ENCODE measurements at regions not wholly inside any gene's neighbourhood (a gene's known extent, or its start where the extent isn't known, plus 50 kb on each side); places are given as distances from the start of the nearest gene placed in this dataset.

DNA sequence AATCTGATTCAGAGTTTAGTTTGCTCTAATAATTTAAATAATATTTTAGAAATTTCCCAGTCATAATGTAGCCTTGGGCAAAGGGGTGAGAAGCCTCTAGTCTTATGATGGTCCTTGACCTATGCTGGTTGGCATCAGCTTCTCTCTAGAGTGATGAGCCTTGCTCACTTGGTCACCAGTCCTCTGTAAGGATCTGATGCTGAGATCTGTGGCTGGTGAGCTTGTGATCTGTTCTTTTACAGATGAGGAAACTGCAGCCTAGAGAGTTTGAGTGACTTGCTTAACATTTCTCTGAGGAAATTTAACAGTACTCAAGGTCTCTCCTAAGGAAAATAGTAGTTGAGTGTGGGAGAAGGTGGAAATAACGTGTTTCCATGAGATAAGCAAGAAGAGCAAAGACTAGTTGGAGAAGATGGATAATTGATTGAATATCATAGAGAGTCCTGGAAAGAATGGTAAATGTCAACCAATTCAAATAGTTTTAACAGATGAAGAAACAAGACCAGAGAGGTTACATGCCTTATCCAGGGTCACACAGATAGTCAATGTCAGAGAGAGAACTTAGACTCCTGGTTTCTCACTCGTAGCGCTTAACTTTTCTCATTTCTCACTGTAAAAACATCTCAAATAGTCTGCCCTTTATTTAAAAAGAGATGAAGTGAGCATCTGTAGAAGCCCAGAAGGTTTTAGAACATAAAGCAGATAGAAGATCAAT is 89.7 kb upstream of the ETV6 start:
- Histone ChIP-seq H3K27me3 (ENCODE audit: insufficient read depth, low read length) (peaks cover 14% of the 10 kb centered on the region), H3K4me1 (ENCODE audit: insufficient read depth, low read length) (peaks cover 3% of the 10 kb centered on the region), H3K4me3 (ENCODE audit: insufficient read depth, low read length) (no peak overlapping the region), H2AFZ (ENCODE audit: low read length) (no peak overlapping the region), H3K9me3 (ENCODE audit: low read depth, low read length) (no peaks in the 10 kb centered on the region), H3K79me2 (ENCODE audit: insufficient read depth, low read length) (no peaks in the 10 kb centered on the region), H3K36me3 (ENCODE audit: insufficient read depth, low read length) (no peaks in the 10 kb centered on the region), H3K27ac (ENCODE audit: low read depth, low read length) (no peak overlapping the region), H3K4me2 (ENCODE audit: insufficient read depth, low read length) (no peak overlapping the region), H4K20me1 (ENCODE audit: insufficient read depth, low read length) (no peaks in the 10 kb centered on the region)
- TF ChIP-seq, protein P1, sequence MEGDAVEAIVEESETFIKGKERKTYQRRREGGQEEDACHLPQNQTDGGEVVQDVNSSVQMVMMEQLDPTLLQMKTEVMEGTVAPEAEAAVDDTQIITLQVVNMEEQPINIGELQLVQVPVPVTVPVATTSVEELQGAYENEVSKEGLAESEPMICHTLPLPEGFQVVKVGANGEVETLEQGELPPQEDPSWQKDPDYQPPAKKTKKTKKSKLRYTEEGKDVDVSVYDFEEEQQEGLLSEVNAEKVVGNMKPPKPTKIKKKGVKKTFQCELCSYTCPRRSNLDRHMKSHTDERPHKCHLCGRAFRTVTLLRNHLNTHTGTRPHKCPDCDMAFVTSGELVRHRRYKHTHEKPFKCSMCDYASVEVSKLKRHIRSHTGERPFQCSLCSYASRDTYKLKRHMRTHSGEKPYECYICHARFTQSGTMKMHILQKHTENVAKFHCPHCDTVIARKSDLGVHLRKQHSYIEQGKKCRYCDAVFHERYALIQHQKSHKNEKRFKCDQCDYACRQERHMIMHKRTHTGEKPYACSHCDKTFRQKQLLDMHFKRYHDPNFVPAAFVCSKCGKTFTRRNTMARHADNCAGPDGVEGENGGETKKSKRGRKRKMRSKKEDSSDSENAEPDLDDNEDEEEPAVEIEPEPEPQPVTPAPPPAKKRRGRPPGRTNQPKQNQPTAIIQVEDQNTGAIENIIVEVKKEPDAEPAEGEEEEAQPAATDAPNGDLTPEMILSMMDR (IDR thresholded peaks at IDR 0.05; ENCODE audit: extremely low read depth, low read depth, low read length) = no peak
- DNase-seq (ENCODE audit: insufficient read length, low spot score, missing footprints) = no peak

DNA sequence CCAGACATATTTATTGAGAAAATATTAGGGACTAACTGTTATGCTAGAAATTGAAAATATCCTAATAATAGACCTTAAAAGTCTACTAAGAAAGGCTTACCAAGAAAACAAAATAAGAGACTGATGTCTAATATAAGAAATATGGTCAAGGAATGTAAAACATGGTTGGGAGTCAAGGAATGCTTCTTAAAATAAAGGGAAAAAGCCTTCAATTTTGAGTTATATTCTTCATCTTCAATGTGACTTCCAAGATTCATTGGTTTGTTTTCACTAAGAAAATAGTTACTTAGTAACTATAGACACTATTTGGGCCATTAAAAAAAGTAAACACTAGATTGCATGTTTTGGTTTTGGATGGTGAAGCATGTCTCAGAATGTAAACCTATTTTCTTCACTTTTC is 88.1 kb upstream of the ETV6 start:
- H3K27ac ChIP-seq (ENCODE audit: low read depth, low read length) = no peak overlapping the region
- H3K9me3 ChIP-seq (ENCODE audit: low read depth, low read length) = no peaks in the 10 kb centered on the region
- no peaks in the 10 kb centered on the region for H3K36me3 ChIP-seq (ENCODE audit: insufficient read depth, low read length)
- no peak overlapping the region for H3K4me2 ChIP-seq (ENCODE audit: insufficient read depth, low read length)
- H3K79me2 ChIP-seq (ENCODE audit: insufficient read depth, low read length) = no peaks in the 10 kb centered on the region
- no peak overlapping the region for H2AFZ ChIP-seq (ENCODE audit: low read length)
- H3K4me1 ChIP-seq (ENCODE audit: insufficient read depth, low read length) = peaks cover under 1% of the 10 kb centered on the region
- no peak for DNase-seq (ENCODE audit: insufficient read length, low spot score, missing footprints)
- H4K20me1 ChIP-seq (ENCODE audit: insufficient read depth, low read length) = no peaks in the 10 kb centered on the region
- TF ChIP-seq, protein P1 (IDR thresholded peaks at IDR 0.05; ENCODE audit: extremely low read depth, low read depth, low read length) = no peak
- H3K27me3 ChIP-seq (ENCODE audit: insufficient read depth, low read length) = peaks cover 14% of the 10 kb centered on the region
- H3K4me3 ChIP-seq (ENCODE audit: insufficient read depth, low read length) = no peak overlapping the region

GRCh38 chr12:11563785-11564739 is 85.4 kb upstream of the ETV6 start:
- TF ChIP-seq, protein P1 (IDR thresholded peaks at IDR 0.05; ENCODE audit: extremely low read depth, low read depth, low read length) = no peak
- Histone ChIP-seq H3K27me3 (ENCODE audit: insufficient read depth, low read length) (peaks cover 10% of the 10 kb centered on the region), H3K27ac (ENCODE audit: low read depth, low read length) (no peak overlapping the region), H3K4me2 (ENCODE audit: insufficient read depth, low read length) (no peak overlapping the region), H4K20me1 (ENCODE audit: insufficient read depth, low read length) (no peaks in the 10 kb centered on the region), H3K79me2 (ENCODE audit: insufficient read depth, low read length) (no peaks in the 10 kb centered on the region), H3K4me3 (ENCODE audit: insufficient read depth, low read length) (no peak overlapping the region), H2AFZ (ENCODE audit: low read length) (no peak overlapping the region), H3K9me3 (ENCODE audit: low read depth, low read length) (no peaks in the 10 kb centered on the region), H3K36me3 (ENCODE audit: insufficient read depth, low read length) (no peaks in the 10 kb centered on the region), H3K4me1 (ENCODE audit: insufficient read depth, low read length) (no peaks in the 10 kb centered on the region)
- DNase-seq (ENCODE audit: insufficient read length, low spot score, missing footprints) = peak; percentile 9

All from osteoblast (primary cell).